ENCODE measurements at regions not wholly inside any gene's neighbourhood (a gene's known extent, or its start where the extent isn't known, plus 50 kb on each side); places are given as distances from the start of the nearest gene placed in this dataset.

GRCh38 chr2:226256237-226256636 lies 543.4 kb downstream of the IRS1 start:
- no peak for DNase-seq

GRCh38 chr2:226251661-226252060 lies 548.0 kb downstream of the IRS1 start:
- DNase-seq: no peak

GRCh38 chr2:226247289-226248275 lies 552.0 kb downstream of the IRS1 start:
- no peak for DNase-seq

- DNase-seq: no peak
These were observed 565.4 kb downstream of the IRS1 start for GRCh38 chr2:226234187-226234586.

GRCh38 chr2:226233388-226233787 lies 566.2 kb downstream of the IRS1 start:
- DNase-seq: no peak

GRCh38 chr2:226228080-226228479 lies 571.5 kb downstream of the IRS1 start:
- no peak for DNase-seq

- no peak for DNase-seq
These were observed 572.3 kb downstream of the IRS1 start for GRCh38 chr2:226227341-226227740.

- no peak for DNase-seq
These were observed 575.9 kb downstream of the IRS1 start for GRCh38 chr2:226223704-226224103.

GRCh38 chr2:226220511-226220910 lies 579.1 kb downstream of the IRS1 start:
- no peak for DNase-seq

- no peak for DNase-seq
These were observed 582.4 kb downstream of the IRS1 start for GRCh38 chr2:226217191-226217590.

- DNase-seq: no peak
These were observed 583.0 kb downstream of the IRS1 start for GRCh38 chr2:226216575-226216974.

- peak in 1 of 3 experiments; percentile 55 for DNase-seq
These were observed 583.6 kb downstream of the IRS1 start for GRCh38 chr2:226215902-226216503.

GRCh38 chr2:226213717-226214116 lies 585.9 kb downstream of the IRS1 start:
- DNase-seq: no peak

- no peak for DNase-seq
These were observed 588.2 kb downstream of the IRS1 start for GRCh38 chr2:226211439-226211838.

- DNase-seq: no peak
These were observed 590.9 kb downstream of the IRS1 start for GRCh38 chr2:226208726-226209125.

GRCh38 chr2:226207671-226208070 lies 591.9 kb downstream of the IRS1 start:
- DNase-seq: no peak

- DNase-seq: no peak
These were observed 600.1 kb downstream of the IRS1 start for GRCh38 chr2:226199555-226199954.

GRCh38 chr2:226198956-226199355 lies 600.7 kb downstream of the IRS1 start:
- DNase-seq: no peak

- no peak for DNase-seq
These were observed 609.0 kb downstream of the IRS1 start for GRCh38 chr2:226190479-226191252.

- DNase-seq: no peak
These were observed 610.6 kb downstream of the IRS1 start for GRCh38 chr2:226189061-226189460.

GRCh38 chr2:226187616-226188015 lies 612.0 kb downstream of the IRS1 start:
- no peak for DNase-seq

- DNase-seq: no peak
These were observed 612.5 kb downstream of the IRS1 start for GRCh38 chr2:226187156-226187555.

GRCh38 chr2:226185616-226186211 lies 613.9 kb downstream of the IRS1 start:
- DNase-seq: no peak

Measured in NCI-H1417 (cell line).